ENCODE measurements at regions not wholly inside any gene's neighbourhood (a gene's known extent, or its start where the extent isn't known, plus 50 kb on each side); places are given as distances from the start of the nearest gene placed in this dataset.

GRCh38 chr12:126083926-126084325 is 1018.7 kb downstream of the AACS start:
- Histone ChIP-seq H3K14ac (ENCODE audit: insufficient read length) (no peak overlapping the region), H2BK15ac (ENCODE audit: low read length) (no peak overlapping the region), H2BK5ac (ENCODE audit: low read depth, low read length) (no peak overlapping the region), H3K79me2 (ENCODE audit: control insufficient read depth in 1 of 2, insufficient read depth in 2 of 2, low read length in 2 of 2) (no peaks in the 10 kb centered on the region), H3K4me3 (ENCODE audit: extremely low read depth in 1 of 4, insufficient read depth in 2 of 4, low read depth in 3 of 4, low read length in 4 of 4) (no peak overlapping the region), H3K4ac (replicated peaks; ENCODE audit: insufficient read length, low read depth, low read length) (no peak overlapping the region), H3K9me3 (ENCODE audit: insufficient read depth in 2 of 2, low read depth in 1 of 2, low read length in 1 of 2) (peaks cover 3 to 7% of the 10 kb centered on the region in 2 experiments; a peak in 3 of 4 replicates), H4K91ac (replicated peaks; ENCODE audit: insufficient read length, low read length) (no peak overlapping the region), H3K18ac (ENCODE audit: extremely low read depth, low read length) (no peak overlapping the region), H4K20me1 (replicated peaks in 1 of 2; ENCODE audit: control insufficient read depth in 1 of 2, insufficient read depth in 2 of 2, low read length in 2 of 2) (no peaks in the 10 kb centered on the region), H2AFZ (ENCODE audit: low read length) (no peak overlapping the region), H2AK5ac (ENCODE audit: low read depth, low read length) (no peak overlapping the region), H2BK120ac (replicated peaks; ENCODE audit: low read depth, low read length) (no peak overlapping the region), H3K23ac (ENCODE audit: insufficient read length) (no peak overlapping the region), H3K4me1 (replicated peaks in 1 of 4; ENCODE audit: control insufficient read depth in 3 of 4, insufficient read depth in 4 of 4, low read length in 3 of 4) (no peaks in the 10 kb centered on the region; a peak in 1 of 7 replicates), H3K36me3 (ENCODE audit: control insufficient read depth in 2 of 4, insufficient read depth in 4 of 4, low read length in 3 of 4) (no peaks in the 10 kb centered on the region), H3K27ac (ENCODE audit: low read depth, low read length) (no peak overlapping the region), H3K4me2 (ENCODE audit: insufficient read depth in 1 of 2, low read depth in 2 of 2, low read length in 2 of 2) (no peak overlapping the region), H3K9ac (replicated peaks in 1 of 4; ENCODE audit: extremely low read depth in 1 of 4, low read depth in 3 of 4, low read length in 3 of 4) (no peak overlapping the region), H3K23me2 (ENCODE audit: low read depth, low read length) (no peaks in the 10 kb centered on the region; the same call in 1 of the 2 replicates), H4K5ac (ENCODE audit: insufficient read length, low read depth, low read length) (no peak overlapping the region), H2BK20ac (ENCODE audit: low read length) (no peak overlapping the region), H3K79me1 (ENCODE audit: low read depth, low read length) (no peaks in the 10 kb centered on the region), H3K56ac (replicated peaks; ENCODE audit: insufficient read length, low read depth, low read length) (no peak overlapping the region), H2BK12ac (ENCODE audit: low read depth, low read length) (no peak overlapping the region), H4K8ac (ENCODE audit: extremely low read depth, insufficient read depth, low read length) (no peak overlapping the region), H3K27me3 (replicated peaks in 1 of 4; ENCODE audit: control insufficient read depth in 3 of 4, extremely low read depth in 1 of 4, insufficient read depth in 3 of 4, low read length in 3 of 4) (no peaks in the 10 kb centered on the region)
- DNase-seq (ENCODE audit: low read depth in 1 of 2, low spot score in 2 of 2) (no peak), FAIRE-seq (no peak)
- ChIA-PET CTCF (ENCODE audit: partially characterized antibody) (interaction anchor here (0.6 to 1.5 kb wide), 4 partner anchors 14 to 1280 kb away, joined by 3 to 7 read pairs (median 4); no protein-coding TSS in a partner anchor), POLR2A (ENCODE audit: partially characterized antibody) (interaction anchor here (0.6 kb wide), 1 partner anchor 10 kb away, joined by 4 read pairs; no protein-coding TSS in a partner anchor)
- WGBS, 2 experiments (ENCODE audit: extremely low coverage in 1 of 2, insufficient coverage in 1 of 2, insufficient read length in 1 of 2, insufficient replicate concordance in 2 of 2, low coverage in 1 of 2, low lambda C conversion rate in 2 of 2, missing lambda C conversion rate in 1 of 2) = 98% methylated on average over 8 of the region's 8 CpGs; no CpG with 5 or more reads in 1 of the 2 experiments
- TF ChIP-seq TAF7 (optimal IDR thresholded peaks at IDR 0.05; ENCODE audit: borderline replicate concordance, low read depth, low read length) (no peak), SIN3A (conservative IDR thresholded peaks at IDR 0.05 in 1 of 2, IDR thresholded peaks at IDR 0.05 in 1 of 2; ENCODE audit: low read depth in 1 of 2, low read length in 2 of 2) (no peak), JUND (IDR thresholded peaks at IDR 0.05; ENCODE audit: low read length) (no peak), HDAC6 (IDR thresholded peaks at IDR 0.05; ENCODE audit: low read depth, low read length) (no peak), SIX5 (IDR thresholded peaks at IDR 0.05; ENCODE audit: low read depth, low read length) (no peak), USF2 (IDR thresholded peaks at IDR 0.05; ENCODE audit: low read length) (no peak), SUZ12 (IDR thresholded peaks at IDR 0.05; ENCODE audit: low read length) (no peak), SP1 (IDR thresholded peaks at IDR 0.05; ENCODE audit: low read depth, low read length) (no peak), JUN (IDR thresholded peaks at IDR 0.05; ENCODE audit: low read depth, low read length) (no peak), YY1 (IDR thresholded peaks at IDR 0.05; ENCODE audit: low read depth, low read length) (no peak), POLR2A (IDR thresholded peaks at IDR 0.05; ENCODE audit: control extremely low read depth in 1 of 2, low read depth in 2 of 2, low read length in 2 of 2) (no peak), BCL11A (IDR thresholded peaks at IDR 0.05; ENCODE audit: low read depth in 2 of 2, low read length in 2 of 2) (no peak), MAFK (IDR thresholded peaks at IDR 0.05; ENCODE audit: low read depth, low read length) (no peak), CBX8 (IDR thresholded peaks at IDR 0.05; ENCODE audit: borderline replicate concordance, low read depth, low read length) (no peak)
